OCI-LY3 (cell line): ENCODE measurements at regions not wholly inside any gene's neighbourhood (a gene's known extent, or its start where the extent isn't known, plus 50 kb on each side); places are given as distances from the start of the nearest gene placed in this dataset.

Source experiments
- H2AFZ ChIP-seq: fragments of 200-600, 300-600 bp; shearing (Covaris generic); 2 replicates; pipeline ENCODE4 v1.6.0; 2014; ENCODE audit warnings: antibody characterized with exemption, low read depth, low read length
- H3K27ac ChIP-seq: fragments of 200-600, 300-600 bp; sonication (generic); 2 replicates; pipeline ENCODE4 v1.5.1; 2014; ENCODE audit warnings: mild to moderate bottlenecking, low read length, moderate library complexity, mixed read lengths
- H3K27me3 ChIP-seq: fragments of 200-600, 300-600 bp; sonication (generic); 2 replicates; pipeline ENCODE4 v1.6.1; 2014; ENCODE audit warnings: low read depth, low read length, mixed read lengths
- H3K36me3 ChIP-seq: fragments of 200-600, 300-600 bp; sonication (generic); replicated peaks from 2 replicates; pipeline ENCODE3; 2014; ENCODE audit warnings: low read depth, low read length, mixed read lengths
- H3K4me1 ChIP-seq: fragments of 300-600, 200-600 bp; sonication (generic); 2 replicates; pipeline ENCODE4 v1.6.1; 2014; ENCODE audit warnings: low read length, mixed read lengths
- H3K4me2 ChIP-seq: fragments of 200-600, 300-600 bp; sonication (generic); 2 replicates; pipeline ENCODE4 v1.6.1; 2014; ENCODE audit warnings: low read length, mixed read lengths
- H3K4me3 ChIP-seq: fragments of 300-600, 200-600 bp; sonication (generic); 2 replicates; pipeline ENCODE4 v1.5.1; 2014; ENCODE audit warnings: antibody characterized with exemption, mild to moderate bottlenecking, low read length, moderate library complexity
- H3K79me2 ChIP-seq: fragments of 300-600, 200-600 bp; shearing (Covaris generic); 2 replicates; pipeline ENCODE4 v1.6.1; 2014; ENCODE audit warnings: mild to moderate bottlenecking, low read length, mixed read lengths
- H3K9ac ChIP-seq: fragments of 300-600, 200-600 bp; shearing (Covaris generic); 2 replicates; pipeline ENCODE4 v1.6.0; 2014; ENCODE audit warnings: mild to moderate bottlenecking, low read length, moderate library complexity
- H3K9me3 ChIP-seq: fragments of 200-600, 300-600 bp; shearing (Covaris generic); 2 replicates; pipeline ENCODE4 v1.6.1; 2014; ENCODE audit warnings: low read length, mixed read lengths; ENCODE audit not compliant: insufficient read depth
- H4K20me1 ChIP-seq: fragments of 200-600, 300-600 bp; sonication (generic); 2 replicates; pipeline ENCODE4 v1.6.1; 2016; ENCODE audit warnings: low read length, mixed read lengths; ENCODE audit not compliant: insufficient read depth
- EZH2phosphoT487 ChIP-seq: fragments of 200-600 bp; shearing (Covaris generic); IDR thresholded peaks from 2 replicates; pipeline ENCODE4 v1.6.1; 2018; ENCODE audit warnings: antibody characterized with exemption, mixed run types, low read depth
- TF ChIP-seq, protein P1 (sequence below): fragments of 200-600, 300-600 bp; sonication (generic); IDR thresholded peaks from 2 replicates; pipeline ENCODE4 v1.5.1; 2014; ENCODE audit warnings: antibody characterized with exemption, low read length, low read depth

DNA sequence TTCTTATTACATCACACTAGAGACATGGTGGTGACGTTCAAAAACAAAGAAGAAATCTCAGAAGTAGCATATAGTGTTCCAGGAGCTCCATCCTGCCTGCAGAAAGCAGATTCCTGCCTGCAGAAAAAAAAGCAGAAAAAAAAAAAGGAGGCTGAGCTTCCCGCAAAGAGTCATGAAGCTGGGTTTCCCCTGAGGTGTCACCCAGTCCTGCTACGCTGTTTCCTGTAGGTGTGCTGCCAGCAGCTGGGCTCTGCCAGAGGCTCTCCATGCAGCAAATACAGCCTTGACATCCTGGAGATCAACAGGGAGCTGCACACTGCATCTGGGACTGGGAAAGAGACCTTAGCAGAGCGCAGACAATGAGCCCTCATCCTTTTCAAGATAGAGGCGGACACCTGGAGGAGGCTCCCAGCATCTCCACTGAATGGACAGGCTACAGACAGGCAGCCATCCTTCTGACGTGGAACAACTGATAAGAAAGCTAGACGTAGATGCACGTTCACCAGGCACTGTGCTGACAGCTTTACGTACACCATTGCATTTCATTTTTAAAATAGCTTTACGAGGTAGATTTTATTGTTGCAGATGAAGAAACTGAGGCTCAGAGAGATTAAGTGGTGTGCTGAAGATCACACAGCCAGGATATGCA is 350.9 kb downstream of the FOXO1 start:
- H3K9ac ChIP-seq = no peak overlapping the region
- no peaks in the 10 kb centered on the region for H4K20me1 ChIP-seq
- H2AFZ ChIP-seq = peak overlapping the region; percentile 54
- no peaks in the 10 kb centered on the region for H3K79me2 ChIP-seq
- no peak overlapping the region for H3K27ac ChIP-seq
- no peaks in the 10 kb centered on the region for H3K9me3 ChIP-seq
- H3K4me2 ChIP-seq = peak overlapping the region; percentile 55
- H3K4me1 ChIP-seq = peaks cover 11% of the 10 kb centered on the region
- peak overlapping the region; percentile 44 for H3K4me3 ChIP-seq
- TF ChIP-seq, protein P1, sequence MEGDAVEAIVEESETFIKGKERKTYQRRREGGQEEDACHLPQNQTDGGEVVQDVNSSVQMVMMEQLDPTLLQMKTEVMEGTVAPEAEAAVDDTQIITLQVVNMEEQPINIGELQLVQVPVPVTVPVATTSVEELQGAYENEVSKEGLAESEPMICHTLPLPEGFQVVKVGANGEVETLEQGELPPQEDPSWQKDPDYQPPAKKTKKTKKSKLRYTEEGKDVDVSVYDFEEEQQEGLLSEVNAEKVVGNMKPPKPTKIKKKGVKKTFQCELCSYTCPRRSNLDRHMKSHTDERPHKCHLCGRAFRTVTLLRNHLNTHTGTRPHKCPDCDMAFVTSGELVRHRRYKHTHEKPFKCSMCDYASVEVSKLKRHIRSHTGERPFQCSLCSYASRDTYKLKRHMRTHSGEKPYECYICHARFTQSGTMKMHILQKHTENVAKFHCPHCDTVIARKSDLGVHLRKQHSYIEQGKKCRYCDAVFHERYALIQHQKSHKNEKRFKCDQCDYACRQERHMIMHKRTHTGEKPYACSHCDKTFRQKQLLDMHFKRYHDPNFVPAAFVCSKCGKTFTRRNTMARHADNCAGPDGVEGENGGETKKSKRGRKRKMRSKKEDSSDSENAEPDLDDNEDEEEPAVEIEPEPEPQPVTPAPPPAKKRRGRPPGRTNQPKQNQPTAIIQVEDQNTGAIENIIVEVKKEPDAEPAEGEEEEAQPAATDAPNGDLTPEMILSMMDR = no peak
- TF ChIP-seq EZH2phosphoT487 = no peak
- no peaks in the 10 kb centered on the region for H3K36me3 ChIP-seq
- H3K27me3 ChIP-seq = peaks cover 4% of the 10 kb centered on the region; the same call in 1 of the 2 replicates

DNA sequence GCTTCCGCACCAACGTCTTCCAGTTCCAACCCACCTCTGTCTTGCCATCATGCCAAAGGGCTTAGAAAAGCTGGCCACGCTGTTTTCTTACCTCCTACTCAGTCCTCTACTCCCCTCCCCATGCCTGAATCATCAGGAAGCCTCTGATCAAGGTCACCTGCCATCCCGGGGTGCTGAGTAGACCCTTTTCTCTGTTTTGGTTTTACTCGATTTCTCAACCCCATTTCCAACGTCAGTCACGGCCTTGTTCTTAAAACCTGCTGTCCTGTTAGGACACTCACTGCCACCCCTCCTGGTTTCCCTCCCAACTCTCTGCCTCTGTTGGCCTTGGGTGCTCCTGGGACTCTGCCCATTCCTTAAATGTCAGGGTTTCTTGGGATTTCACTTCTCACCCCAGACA is 350.1 kb downstream of the FOXO1 start:
- no peak overlapping the region for H3K9ac ChIP-seq
- peaks cover 4% of the 10 kb centered on the region; the same call in 1 of the 2 replicates for H3K27me3 ChIP-seq
- H4K20me1 ChIP-seq = no peaks in the 10 kb centered on the region
- TF ChIP-seq, protein P1 = no peak
- TF ChIP-seq EZH2phosphoT487 = no peak
- no peak overlapping the region for H3K4me2 ChIP-seq
- H2AFZ ChIP-seq = no peak overlapping the region
- H3K9me3 ChIP-seq = no peaks in the 10 kb centered on the region
- no peak overlapping the region for H3K27ac ChIP-seq
- peaks cover 11% of the 10 kb centered on the region for H3K4me1 ChIP-seq
- H3K79me2 ChIP-seq = no peaks in the 10 kb centered on the region
- no peak overlapping the region for H3K4me3 ChIP-seq
- no peaks in the 10 kb centered on the region for H3K36me3 ChIP-seq

DNA sequence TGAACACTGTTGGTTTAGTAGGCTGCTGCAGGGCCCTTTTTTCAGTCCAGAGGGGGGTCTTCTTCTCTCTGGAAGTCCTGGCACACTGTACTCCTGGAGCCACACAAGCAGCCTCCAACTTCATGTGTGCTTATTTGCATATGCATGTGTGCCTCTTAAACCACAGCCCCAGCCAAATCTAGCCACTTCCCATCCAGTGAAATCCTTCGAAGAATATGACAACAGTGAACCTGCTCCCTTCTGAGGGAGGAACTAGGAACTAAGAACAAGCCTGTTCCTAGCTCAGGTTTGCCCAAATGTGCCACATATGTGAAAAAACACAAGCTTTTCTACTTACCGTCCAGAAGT is 348.5 kb downstream of the FOXO1 start:
- Histone ChIP-seq H3K4me2 (no peak overlapping the region), H2AFZ (no peak overlapping the region), H3K27ac (no peak overlapping the region), H3K36me3 (no peaks in the 10 kb centered on the region), H3K9me3 (no peaks in the 10 kb centered on the region), H3K79me2 (no peaks in the 10 kb centered on the region), H3K4me3 (no peak overlapping the region), H3K27me3 (peaks cover 4% of the 10 kb centered on the region; the same call in 1 of the 2 replicates), H4K20me1 (no peaks in the 10 kb centered on the region), H3K4me1 (peaks cover 11% of the 10 kb centered on the region), H3K9ac (no peak overlapping the region)
- no peak for TF ChIP-seq EZH2phosphoT487
- TF ChIP-seq, protein P1 = no peak

DNA sequence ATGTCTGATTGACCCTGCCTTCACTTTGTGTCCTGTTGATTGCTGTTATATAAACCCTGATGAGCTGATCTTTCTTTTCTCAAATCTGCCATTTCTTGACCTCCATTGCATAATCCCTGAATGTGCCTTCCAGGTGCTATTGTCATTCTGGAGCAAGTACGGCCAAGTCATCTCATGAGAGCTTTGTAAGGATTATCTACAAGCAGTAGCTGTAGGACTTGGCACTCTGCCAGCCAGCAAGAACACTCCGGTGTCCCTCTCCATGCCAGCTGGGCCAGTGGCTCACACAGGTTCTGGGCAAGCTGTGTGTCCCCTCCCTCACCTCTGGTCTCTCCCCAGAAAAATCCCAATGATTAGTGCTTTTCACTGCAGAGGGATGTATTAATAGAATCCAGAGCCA is 348.1 kb downstream of the FOXO1 start:
- no peak overlapping the region for H3K4me3 ChIP-seq
- H3K4me1 ChIP-seq = peaks cover 11% of the 10 kb centered on the region
- no peaks in the 10 kb centered on the region for H4K20me1 ChIP-seq
- H3K9me3 ChIP-seq = no peaks in the 10 kb centered on the region
- H3K79me2 ChIP-seq = no peaks in the 10 kb centered on the region
- TF ChIP-seq, protein P1 = no peak
- no peak for TF ChIP-seq EZH2phosphoT487
- no peak overlapping the region for H2AFZ ChIP-seq
- H3K4me2 ChIP-seq = no peak overlapping the region
- H3K36me3 ChIP-seq = no peaks in the 10 kb centered on the region
- H3K27ac ChIP-seq = no peak overlapping the region
- no peak overlapping the region for H3K9ac ChIP-seq
- peaks cover 4% of the 10 kb centered on the region; the same call in 1 of the 2 replicates for H3K27me3 ChIP-seq
